RWPE2 (cell line): ENCODE measurements at regions not wholly inside any gene's neighbourhood (a gene's known extent, or its start where the extent isn't known, plus 50 kb on each side); places are given as distances from the start of the nearest gene placed in this dataset.

ENCODE experiments used
- ATAC-seq: fragments of 200-7000 bp; cut with Tn5 transposase; 3 replicates; pipeline ENCODE4 v1.9.1; 2021; ENCODE audit warnings: low read depth
- DNase-seq: peaks from one replicate; pipeline ENCODE4 v3.0.0-alpha.2; 2020; ENCODE audit warnings: low spot score
- H3K27ac ChIP-seq: fragments of 450-650 bp; 2 replicates; pipeline ENCODE4 v1.5.1; 2017; ENCODE audit warnings: mild to moderate bottlenecking; ENCODE audit not compliant: poor library complexity, severe bottlenecking
- H3K27me3 ChIP-seq: fragments of 250-450 bp; sonication (Bioruptor Pico); 2 replicates; pipeline ENCODE4 v1.5.1; 2021; ENCODE audit warnings: mild to moderate bottlenecking, moderate library complexity; ENCODE audit not compliant: insufficient read depth, poor library complexity, severe bottlenecking
- H3K36me3 ChIP-seq: fragments of 250-450 bp; sonication (Bioruptor Pico); 2 replicates; pipeline ENCODE4 v1.5.1; 2020; ENCODE audit warnings: low read depth, mild to moderate bottlenecking, moderate library complexity
- H3K4me1 ChIP-seq: fragments of 250-450 bp; sonication (Bioruptor Pico); 2 replicates; pipeline ENCODE4 v1.5.1; 2021; ENCODE audit warnings: mild to moderate bottlenecking, moderate library complexity; ENCODE audit not compliant: insufficient read depth, poor library complexity, severe bottlenecking
- H3K4me3 ChIP-seq: fragments of 250-450 bp; sonication (Bioruptor Pico); 2 replicates; pipeline ENCODE4 v1.5.1; 2021; ENCODE audit warnings: mild to moderate bottlenecking, moderate library complexity; ENCODE audit not compliant: severe bottlenecking
- H3K9me3 ChIP-seq: fragments of 250-450 bp; sonication (Bioruptor Pico); 2 replicates; pipeline ENCODE4 v1.5.1; 2021; ENCODE audit warnings: mild to moderate bottlenecking, moderate library complexity; ENCODE audit not compliant: severe bottlenecking
- TF ChIP-seq, protein P1 (sequence below): fragments of 450-650 bp; IDR thresholded peaks from one replicate; pipeline ENCODE4 v1.5.1; 2017; ENCODE audit warnings: mild to moderate bottlenecking, moderate library complexity; ENCODE audit not compliant: poor library complexity, severe bottlenecking

DNA sequence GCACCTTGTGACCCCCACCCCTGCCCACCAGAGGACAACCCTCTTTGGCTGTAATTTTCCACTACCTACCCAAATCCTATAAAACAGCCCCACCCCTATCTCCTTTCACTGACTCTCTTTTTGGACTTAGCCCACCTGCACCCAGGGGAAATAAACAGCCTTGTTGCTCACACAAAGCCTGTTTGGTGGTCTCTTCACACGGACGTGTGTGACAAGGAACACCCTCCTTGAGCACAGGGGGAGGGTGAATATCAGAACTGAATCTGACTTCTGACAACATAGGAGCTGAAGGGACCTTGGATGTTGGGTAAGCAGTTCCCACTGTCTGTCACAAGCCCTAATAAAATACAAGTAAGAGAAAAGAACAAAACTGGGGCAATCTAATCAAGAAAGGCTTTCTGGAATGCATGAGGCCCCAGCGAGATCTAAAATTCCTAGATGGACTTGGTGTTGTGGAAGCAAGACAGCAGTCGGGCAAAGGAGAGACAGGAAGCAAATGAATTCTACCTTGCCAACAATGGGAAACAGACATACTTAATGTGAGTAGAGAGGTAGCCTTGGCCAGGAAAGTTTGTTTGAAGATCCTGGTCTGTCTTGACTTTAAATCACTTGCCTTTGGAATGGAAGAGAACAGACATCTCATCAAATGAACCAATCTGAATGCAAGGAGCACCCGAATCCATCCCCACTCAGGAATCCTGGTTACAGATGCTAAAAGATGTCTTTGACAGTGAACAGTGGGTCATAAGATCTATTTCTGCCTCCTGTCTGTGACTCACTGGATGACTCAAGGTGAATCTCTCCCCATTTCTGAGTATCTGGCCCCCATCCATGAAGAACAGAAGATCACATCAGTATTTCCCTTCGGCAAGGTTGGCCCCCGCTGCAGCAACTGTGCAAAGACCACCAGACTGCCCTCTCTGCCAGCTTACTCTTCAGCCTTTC is 53.3 kb downstream of the OLFML3 start:
- no peaks in the 10 kb centered on the region for H3K27me3 ChIP-seq
- no peaks in the 10 kb centered on the region for H3K9me3 ChIP-seq
- no peak overlapping the region for H3K4me3 ChIP-seq
- ATAC-seq (peak; percentile 84), DNase-seq (no peak)
- peaks cover 16% of the 10 kb centered on the region for H3K4me1 ChIP-seq
- no peaks in the 10 kb centered on the region for H3K36me3 ChIP-seq
- H3K27ac ChIP-seq, result no peak overlapping the region
- TF ChIP-seq, protein P1, sequence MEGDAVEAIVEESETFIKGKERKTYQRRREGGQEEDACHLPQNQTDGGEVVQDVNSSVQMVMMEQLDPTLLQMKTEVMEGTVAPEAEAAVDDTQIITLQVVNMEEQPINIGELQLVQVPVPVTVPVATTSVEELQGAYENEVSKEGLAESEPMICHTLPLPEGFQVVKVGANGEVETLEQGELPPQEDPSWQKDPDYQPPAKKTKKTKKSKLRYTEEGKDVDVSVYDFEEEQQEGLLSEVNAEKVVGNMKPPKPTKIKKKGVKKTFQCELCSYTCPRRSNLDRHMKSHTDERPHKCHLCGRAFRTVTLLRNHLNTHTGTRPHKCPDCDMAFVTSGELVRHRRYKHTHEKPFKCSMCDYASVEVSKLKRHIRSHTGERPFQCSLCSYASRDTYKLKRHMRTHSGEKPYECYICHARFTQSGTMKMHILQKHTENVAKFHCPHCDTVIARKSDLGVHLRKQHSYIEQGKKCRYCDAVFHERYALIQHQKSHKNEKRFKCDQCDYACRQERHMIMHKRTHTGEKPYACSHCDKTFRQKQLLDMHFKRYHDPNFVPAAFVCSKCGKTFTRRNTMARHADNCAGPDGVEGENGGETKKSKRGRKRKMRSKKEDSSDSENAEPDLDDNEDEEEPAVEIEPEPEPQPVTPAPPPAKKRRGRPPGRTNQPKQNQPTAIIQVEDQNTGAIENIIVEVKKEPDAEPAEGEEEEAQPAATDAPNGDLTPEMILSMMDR, result no peak

DNA sequence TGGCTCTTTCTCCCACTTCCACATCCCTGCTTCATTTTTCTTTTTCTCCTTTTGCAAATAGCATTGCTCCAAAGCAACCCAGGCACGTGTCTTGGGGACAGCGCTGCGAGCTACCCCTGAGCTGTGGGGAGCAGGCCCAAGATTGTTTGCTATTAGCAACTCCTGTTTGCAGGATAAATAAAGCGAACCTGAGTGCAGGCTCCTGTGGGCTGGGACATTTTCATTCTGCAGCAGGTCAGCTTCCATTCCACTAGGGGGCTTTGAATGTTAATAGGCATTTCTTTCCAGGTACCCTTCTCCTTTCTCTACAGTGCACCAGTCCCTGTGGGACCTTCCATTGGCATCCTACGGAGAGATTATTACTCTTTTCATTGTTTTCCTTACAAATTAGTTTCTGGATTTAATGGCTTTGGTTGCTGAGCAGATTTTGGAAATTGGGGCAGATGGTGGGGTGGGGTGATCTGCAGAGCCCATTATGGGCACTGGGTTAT is 54.0 kb downstream of the OLFML3 start:
- H3K4me1 ChIP-seq, result peaks cover 16% of the 10 kb centered on the region
- no peak for DNase-seq
- ATAC-seq, result peak; percentile 41
- no peaks in the 10 kb centered on the region for H3K9me3 ChIP-seq
- no peaks in the 10 kb centered on the region for H3K27me3 ChIP-seq
- no peak overlapping the region for H3K27ac ChIP-seq
- no peak overlapping the region for H3K4me3 ChIP-seq
- no peaks in the 10 kb centered on the region for H3K36me3 ChIP-seq
- TF ChIP-seq, protein P1, result peak; percentile 53

GRCh38 chr1:114033961-114034360 is 54.7 kb downstream of the OLFML3 start:
- peaks cover 16% of the 10 kb centered on the region for H3K4me1 ChIP-seq
- H3K4me3 ChIP-seq, result no peak overlapping the region
- H3K36me3 ChIP-seq, result no peaks in the 10 kb centered on the region
- no peaks in the 10 kb centered on the region for H3K9me3 ChIP-seq
- DNase-seq, result no peak
- H3K27me3 ChIP-seq, result no peaks in the 10 kb centered on the region
- ATAC-seq, result peak; percentile 65
- TF ChIP-seq, protein P1, result no peak
- no peak overlapping the region for H3K27ac ChIP-seq

GRCh38 chr1:114034567-114035303 is 55.5 kb downstream of the OLFML3 start:
- ATAC-seq, result no peak
- no peak for DNase-seq
- H3K27me3 ChIP-seq, result no peaks in the 10 kb centered on the region
- TF ChIP-seq, protein P1, result no peak
- no peak overlapping the region for H3K27ac ChIP-seq
- H3K4me1 ChIP-seq, result peaks cover 16% of the 10 kb centered on the region
- H3K36me3 ChIP-seq, result no peaks in the 10 kb centered on the region
- H3K9me3 ChIP-seq, result no peaks in the 10 kb centered on the region
- H3K4me3 ChIP-seq, result no peak overlapping the region
